ENCODE measurements at regions not wholly inside any gene's neighbourhood (a gene's known extent, or its start where the extent isn't known, plus 50 kb on each side); places are given as distances from the start of the nearest gene placed in this dataset.

DNA sequence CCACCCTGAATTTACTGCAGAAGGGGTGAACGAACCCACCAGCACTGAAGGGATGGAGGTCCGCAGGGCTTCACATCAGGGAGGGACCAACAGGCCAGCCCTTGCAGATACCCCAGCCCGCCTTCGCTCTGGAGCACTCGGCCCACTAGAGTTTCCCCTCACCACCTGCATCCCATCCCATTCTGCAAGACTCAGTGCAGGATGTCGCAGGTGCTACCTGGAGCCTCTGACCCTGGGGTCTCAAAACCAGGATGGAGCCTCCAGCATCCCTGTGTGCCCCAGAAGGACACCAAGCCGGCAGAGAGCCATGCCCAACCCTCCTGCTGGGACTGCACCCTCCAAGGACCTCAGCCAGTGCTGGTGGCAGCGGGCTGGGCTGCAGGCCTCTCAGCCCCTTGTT, 57.6 kb upstream of the ADRA2C start:
- no TSS peak for BruUV-seq (replicated peaks)
- no peak overlapping the region for H3K27ac ChIP-seq (ENCODE audit: insufficient read depth, low read depth, low read length)
- H3K36me3 ChIP-seq (ENCODE audit: control insufficient read depth in 2 of 2, extremely low read depth in 1 of 2, insufficient read depth in 2 of 2, low read length in 2 of 2) = no peaks in the 10 kb centered on the region
- no peak overlapping the region for H3K4me2 ChIP-seq (ENCODE audit: insufficient read depth, low read length)
- no peaks in the 10 kb centered on the region for H3K27me3 ChIP-seq (ENCODE audit: control insufficient read depth in 2 of 2, insufficient read depth in 2 of 2, low read length in 2 of 2)
- H3K79me2 ChIP-seq (ENCODE audit: control insufficient read depth, insufficient read depth, low read length) = no peaks in the 10 kb centered on the region
- H3K9me3 ChIP-seq (replicated peaks; ENCODE audit: control insufficient read depth, insufficient read depth, low read length) = no peaks in the 10 kb centered on the region
- no peak for FAIRE-seq
- ChIA-PET POLR2A (no interaction called here), CTCF (no interaction called here)
- H3K9me1 ChIP-seq (replicated peaks; ENCODE audit: control insufficient read depth, extremely low read depth, insufficient read depth, low read length) = no peaks in the 10 kb centered on the region
- H3K9ac ChIP-seq (replicated peaks; ENCODE audit: extremely low read depth, insufficient read depth, low read length) = no peak overlapping the region
- no peak overlapping the region for H2AFZ ChIP-seq (ENCODE audit: low read depth, low read length)
- no peak for TF ChIP-seq GATA2 (IDR thresholded peaks at IDR 0.05; ENCODE audit: insufficient read depth, insufficient read length, low read depth, low read length)
- TF ChIP-seq, protein P1, sequence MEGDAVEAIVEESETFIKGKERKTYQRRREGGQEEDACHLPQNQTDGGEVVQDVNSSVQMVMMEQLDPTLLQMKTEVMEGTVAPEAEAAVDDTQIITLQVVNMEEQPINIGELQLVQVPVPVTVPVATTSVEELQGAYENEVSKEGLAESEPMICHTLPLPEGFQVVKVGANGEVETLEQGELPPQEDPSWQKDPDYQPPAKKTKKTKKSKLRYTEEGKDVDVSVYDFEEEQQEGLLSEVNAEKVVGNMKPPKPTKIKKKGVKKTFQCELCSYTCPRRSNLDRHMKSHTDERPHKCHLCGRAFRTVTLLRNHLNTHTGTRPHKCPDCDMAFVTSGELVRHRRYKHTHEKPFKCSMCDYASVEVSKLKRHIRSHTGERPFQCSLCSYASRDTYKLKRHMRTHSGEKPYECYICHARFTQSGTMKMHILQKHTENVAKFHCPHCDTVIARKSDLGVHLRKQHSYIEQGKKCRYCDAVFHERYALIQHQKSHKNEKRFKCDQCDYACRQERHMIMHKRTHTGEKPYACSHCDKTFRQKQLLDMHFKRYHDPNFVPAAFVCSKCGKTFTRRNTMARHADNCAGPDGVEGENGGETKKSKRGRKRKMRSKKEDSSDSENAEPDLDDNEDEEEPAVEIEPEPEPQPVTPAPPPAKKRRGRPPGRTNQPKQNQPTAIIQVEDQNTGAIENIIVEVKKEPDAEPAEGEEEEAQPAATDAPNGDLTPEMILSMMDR (IDR thresholded peaks at IDR 0.05; ENCODE audit: extremely low read depth in 1 of 2, insufficient read depth in 1 of 2, low read depth in 1 of 2, low read length in 2 of 2) = no peak
- no peaks in the 10 kb centered on the region for H4K20me1 ChIP-seq (replicated peaks; ENCODE audit: control insufficient read depth, extremely low read depth, insufficient read depth, low read length)
- DNase-seq (ENCODE audit: low read depth, low spot score) = no peak
- H3K4me1 ChIP-seq (ENCODE audit: control insufficient read depth, extremely low read depth, insufficient read depth, low read length) = no peaks in the 10 kb centered on the region
- H3K4me3 ChIP-seq (replicated peaks in 1 of 3; ENCODE audit: insufficient read depth in 1 of 3, low read depth in 1 of 3, low read length in 3 of 3) = no peak overlapping the region
- intact Hi-C loops (cut with micrococcal nuclease) = no loop called here
- dilution Hi-C loops (cut with MboI; ENCODE audit: extremely low pct_ligation_motif_present, low sequenced_read_pairs) = no loop called here

DNA sequence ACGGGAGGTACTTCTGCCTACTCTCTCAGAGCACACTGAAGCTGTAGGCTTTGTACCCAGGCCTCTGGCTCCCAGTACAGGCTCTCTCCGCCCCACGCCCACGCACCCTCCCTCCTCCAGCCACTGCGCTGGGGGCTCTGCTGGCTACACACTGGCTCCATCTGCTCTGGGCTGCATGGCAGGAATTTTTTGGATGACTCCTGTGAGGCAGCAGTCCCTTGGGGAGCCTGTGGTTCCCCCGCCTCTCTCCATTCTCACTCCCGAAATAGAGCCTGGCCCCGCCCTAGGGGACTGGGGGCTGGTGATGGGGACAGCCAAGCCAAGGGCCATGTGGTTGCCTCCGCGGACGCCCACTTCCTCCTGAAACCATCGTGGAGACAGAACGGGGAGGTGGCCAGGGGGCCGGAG, 58.1 kb upstream of the ADRA2C start:
- DNase-seq (ENCODE audit: low read depth, low spot score) (no peak), FAIRE-seq (no peak)
- Histone ChIP-seq H2AFZ (ENCODE audit: low read depth, low read length) (no peak overlapping the region), H3K9ac (replicated peaks; ENCODE audit: extremely low read depth, insufficient read depth, low read length) (no peak overlapping the region), H3K4me1 (ENCODE audit: control insufficient read depth, extremely low read depth, insufficient read depth, low read length) (no peaks in the 10 kb centered on the region), H3K9me1 (replicated peaks; ENCODE audit: control insufficient read depth, extremely low read depth, insufficient read depth, low read length) (no peaks in the 10 kb centered on the region), H3K4me3 (replicated peaks in 1 of 3; ENCODE audit: insufficient read depth in 1 of 3, low read depth in 1 of 3, low read length in 3 of 3) (no peak overlapping the region), H4K20me1 (replicated peaks; ENCODE audit: control insufficient read depth, extremely low read depth, insufficient read depth, low read length) (no peaks in the 10 kb centered on the region), H3K27ac (ENCODE audit: insufficient read depth, low read depth, low read length) (no peak overlapping the region), H3K36me3 (ENCODE audit: control insufficient read depth in 2 of 2, extremely low read depth in 1 of 2, insufficient read depth in 2 of 2, low read length in 2 of 2) (no peaks in the 10 kb centered on the region), H3K27me3 (ENCODE audit: control insufficient read depth in 2 of 2, insufficient read depth in 2 of 2, low read length in 2 of 2) (no peaks in the 10 kb centered on the region), H3K79me2 (ENCODE audit: control insufficient read depth, insufficient read depth, low read length) (no peaks in the 10 kb centered on the region), H3K4me2 (ENCODE audit: insufficient read depth, low read length) (no peak overlapping the region), H3K9me3 (replicated peaks; ENCODE audit: control insufficient read depth, insufficient read depth, low read length) (no peaks in the 10 kb centered on the region)
- BruUV-seq (replicated peaks) = no TSS peak
- ChIA-PET POLR2A (no interaction called here), CTCF (no interaction called here)
- dilution Hi-C loops (cut with MboI; ENCODE audit: extremely low pct_ligation_motif_present, low sequenced_read_pairs) (no loop called here), intact Hi-C loops (cut with micrococcal nuclease) (no loop called here)
- TF ChIP-seq EZH2 (IDR thresholded peaks at IDR 0.05; ENCODE audit: borderline replicate concordance, low read depth, low read length, severe bottlenecking) = no peak
- TF ChIP-seq GATA2 (IDR thresholded peaks at IDR 0.05; ENCODE audit: insufficient read depth, insufficient read length, low read depth, low read length) = no peak
- no peak for TF ChIP-seq MYC (IDR thresholded peaks at IDR 0.05; ENCODE audit: low read depth, low read length)
- no peak for TF ChIP-seq FOS (IDR thresholded peaks at IDR 0.05; ENCODE audit: borderline replicate concordance, insufficient read depth, low read length)
- no peak for TF ChIP-seq JUN (IDR thresholded peaks at IDR 0.05; ENCODE audit: borderline replicate concordance, insufficient read depth, insufficient read length, low read depth)
- no peak for TF ChIP-seq POLR2A (IDR thresholded peaks at IDR 0.05; ENCODE audit: low read depth, low read length)
- TF ChIP-seq, protein P1 (IDR thresholded peaks at IDR 0.05; ENCODE audit: extremely low read depth in 1 of 2, insufficient read depth in 1 of 2, low read depth in 1 of 2, low read length in 2 of 2) = no peak
- TF ChIP-seq, protein P2, sequence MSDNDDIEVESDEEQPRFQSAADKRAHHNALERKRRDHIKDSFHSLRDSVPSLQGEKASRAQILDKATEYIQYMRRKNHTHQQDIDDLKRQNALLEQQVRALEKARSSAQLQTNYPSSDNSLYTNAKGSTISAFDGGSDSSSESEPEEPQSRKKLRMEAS (IDR thresholded peaks at IDR 0.05; ENCODE audit: insufficient read depth, insufficient read length) = no peak
- TF ChIP-seq POLR2AphosphoS5 (IDR thresholded peaks at IDR 0.05; ENCODE audit: insufficient read depth, low read depth, low read length) = no peak

Data from endothelial cell of umbilical vein (primary cell).